HG03175 (cell line): ENCODE measurements at regions not wholly inside any gene's neighbourhood (a gene's known extent, or its start where the extent isn't known, plus 50 kb on each side); places are given as distances from the start of the nearest gene placed in this dataset.
"Not testable (repeated sequence)": the region's sequence is repeated elsewhere in the genome, so short reads cannot be mapped to it uniquely, and the experiment has no call there.

Experiments used
- ATAC-seq: cut with Tn5 transposase; IDR thresholded peaks from one replicate; pipeline ENCODE4 v1.9.1; 2021; ENCODE audit warnings: mild to moderate bottlenecking, moderate library complexity; ENCODE audit not compliant: unreplicated experiment

- no peak for ATAC-seq
Observed at GRCh38 chr22:27323661-27324060, 477.9 kb downstream of the MN1 start.

GRCh38 chr22:27324908-27325307, 476.6 kb downstream of the MN1 start:
- not testable (repeated sequence) for ATAC-seq

- no peak for ATAC-seq
Observed at GRCh38 chr22:27327497-27327896, 474.1 kb downstream of the MN1 start.

GRCh38 chr22:27327981-27328721, 473.4 kb downstream of the MN1 start:
- no peak for ATAC-seq

GRCh38 chr22:27329131-27329850, 472.3 kb downstream of the MN1 start:
- no peak for ATAC-seq

GRCh38 chr22:27329966-27330645, 471.4 kb downstream of the MN1 start:
- ATAC-seq, result no peak

GRCh38 chr22:27331526-27332281, 469.9 kb downstream of the MN1 start:
- ATAC-seq, result no peak

- no peak for ATAC-seq
Observed at GRCh38 chr22:27335102-27335660, 466.4 kb downstream of the MN1 start.

- ATAC-seq, result no peak
Observed at GRCh38 chr22:27336151-27337090, 465.1 kb downstream of the MN1 start.

- no peak for ATAC-seq
Observed at GRCh38 chr22:27337676-27338075, 463.9 kb downstream of the MN1 start.

GRCh38 chr22:27340047-27340446, 461.5 kb downstream of the MN1 start:
- ATAC-seq, result no peak

GRCh38 chr22:27344546-27344945, 457.0 kb downstream of the MN1 start:
- no peak for ATAC-seq

GRCh38 chr22:27345691-27346090, 455.9 kb downstream of the MN1 start:
- ATAC-seq, result no peak

GRCh38 chr22:27347951-27348350, 453.6 kb downstream of the MN1 start:
- ATAC-seq, result no peak

GRCh38 chr22:27348634-27349033, 452.9 kb downstream of the MN1 start:
- no peak for ATAC-seq

GRCh38 chr22:27349456-27349855, 452.1 kb downstream of the MN1 start:
- no peak for ATAC-seq

- ATAC-seq, result no peak
Observed at GRCh38 chr22:27350306-27350705, 451.2 kb downstream of the MN1 start.

- ATAC-seq, result no peak
Observed at GRCh38 chr22:27352426-27352825, 449.1 kb downstream of the MN1 start.

- no peak for ATAC-seq
Observed at GRCh38 chr22:27358096-27358870, 443.3 kb downstream of the MN1 start.
